GM23338 (cell line): ENCODE measurements at regions not wholly inside any gene's neighbourhood (a gene's known extent, or its start where the extent isn't known, plus 50 kb on each side); places are given as distances from the start of the nearest gene placed in this dataset.

Experiments used
- ATAC-seq: fragments of 200-7000 bp; cut with Tn5 transposase; 3 replicates; pipeline ENCODE4 v1.9.1; 2020
- DNase-seq: peaks from one replicate; pipeline ENCODE4 v3.0.0-alpha.2; 2015; ENCODE audit warnings: low spot score
- H2AFZ ChIP-seq: fragments of 200-600 bp; sonication (generic); 2 replicates; pipeline ENCODE4 v1.8.0; 2016; ENCODE audit warnings: antibody characterized with exemption, mild to moderate bottlenecking, moderate library complexity
- H3F3A ChIP-seq: fragments of 200-600 bp; sonication (generic); replicated peaks from 2 replicates; pipeline ENCODE4 v1.8.0; 2017; ENCODE audit warnings: antibody characterized with exemption, mixed run types, low read depth
- H3K27ac ChIP-seq: fragments of 200-600 bp; sonication (generic); 2 replicates; pipeline ENCODE4 v1.6.1; 2016; ENCODE audit warnings: low read depth
- H3K27me3 ChIP-seq: fragments of 200-600 bp; sonication (generic); 2 replicates; pipeline ENCODE4 v1.8.0; 2016; ENCODE audit warnings: mild to moderate bottlenecking, mixed run types, moderate library complexity; ENCODE audit not compliant: insufficient read depth
- H3K36me3 ChIP-seq: fragments of 200-600 bp; sonication (generic); 2 replicates; pipeline ENCODE4 v1.8.0; 2016; ENCODE audit warnings: mild to moderate bottlenecking; ENCODE audit not compliant: insufficient read depth
- H3K4me1 ChIP-seq: fragments of 200-600 bp; sonication (generic); 2 replicates; pipeline ENCODE4 v1.8.0; 2016; ENCODE audit warnings: mild to moderate bottlenecking, moderate library complexity; ENCODE audit not compliant: insufficient read depth
- H3K4me2 ChIP-seq: fragments of 200-600 bp; sonication (generic); 2 replicates; pipeline ENCODE4 v1.7.1; 2017; ENCODE audit warnings: mixed run types
- H3K4me3 ChIP-seq: fragments of 200-600 bp; sonication (generic); 2 replicates; pipeline ENCODE4 v1.6.1; 2016; ENCODE audit warnings: mixed run types
- H3K79me2 ChIP-seq: fragments of 200-600 bp; sonication (generic); replicated peaks from 2 replicates; pipeline ENCODE4 v1.8.0; 2017; ENCODE audit warnings: mild to moderate bottlenecking; ENCODE audit not compliant: insufficient read depth
- H3K9me2 ChIP-seq: fragments of 200-600 bp; sonication (generic); 2 replicates; pipeline ENCODE4 v1.8.0; 2017; ENCODE audit not compliant: insufficient read depth
- H4K20me1 ChIP-seq: fragments of 200-600 bp; sonication (generic); replicated peaks from 2 replicates; pipeline ENCODE4 v1.8.0; 2017; ENCODE audit warnings: mild to moderate bottlenecking; ENCODE audit not compliant: insufficient read depth
- H3K27ac Mint-ChIP-seq: 2 replicates; pipeline ENCODE4 v1.8.0; 2020; ENCODE audit warnings: inconsistent platforms, mild to moderate bottlenecking, moderate library complexity, mixed read lengths
- H3K27me3 Mint-ChIP-seq: 3 replicates; pipeline ENCODE4 v1.8.0; 2022; ENCODE audit warnings: low read depth, mild to moderate bottlenecking, moderate library complexity, mixed read lengths, inconsistent platforms; ENCODE audit not compliant: insufficient read depth, poor library complexity
- H3K36me3 Mint-ChIP-seq: 3 replicates; pipeline ENCODE4 v1.8.0; 2021; ENCODE audit warnings: low read depth, mild to moderate bottlenecking, inconsistent platforms, moderate library complexity, mixed read lengths
- H3K4me1 Mint-ChIP-seq: 3 replicates; pipeline ENCODE4 v1.8.0; 2020; ENCODE audit warnings: mild to moderate bottlenecking, inconsistent platforms, mixed read lengths
- H3K4me3 Mint-ChIP-seq: 3 replicates; pipeline ENCODE4 v1.8.0; 2021; ENCODE audit warnings: moderate library complexity, mild to moderate bottlenecking, inconsistent platforms, mixed read lengths
- H3K9me3 Mint-ChIP-seq: 3 replicates; pipeline ENCODE4 v1.8.0; 2020; ENCODE audit warnings: moderate library complexity, mild to moderate bottlenecking, inconsistent platforms, mixed read lengths
- CREB1 ChIP-seq: fragments of 250-450 bp; sonication (Bioruptor Pico); IDR thresholded peaks from 2 replicates; pipeline ENCODE4 v1.5.0; 2020; ENCODE audit warnings: low read depth, mild to moderate bottlenecking, moderate library complexity
- CTCF ChIP-seq, 2 experiments: fragments of 200-600 bp in 1 of 2; sonication (generic) in 1 of 2; conservative IDR thresholded peaks; 2 replicates each; pipeline versions ENCODE4 v1.5.1 to v1.6.1; 2016 to 2017; ENCODE audit warnings: antibody characterized with exemption in 2 of 2, low read depth in 2 of 2, mild to moderate bottlenecking in 2 of 2, moderate library complexity in 1 of 2
- ETS1 ChIP-seq: IDR thresholded peaks from 2 replicates; pipeline ENCODE4 v1.6.1; 2016; ENCODE audit warnings: antibody characterized with exemption
- EZH2 ChIP-seq: fragments of 200-600 bp; sonication (generic); IDR thresholded peaks from one replicate; pipeline ENCODE4 v1.8.0; 2017; ENCODE audit warnings: antibody characterized with exemption, mild to moderate bottlenecking, low read depth; ENCODE audit not compliant: unreplicated experiment
- EZH2phosphoT487 ChIP-seq: fragments of 200-600 bp; sonication (generic); IDR thresholded peaks from one replicate; pipeline ENCODE4 v1.8.1; 2018; ENCODE audit warnings: antibody characterized with exemption; ENCODE audit not compliant: unreplicated experiment
- JUNB ChIP-seq: IDR thresholded peaks from one replicate; pipeline ENCODE4 v1.6.1; 2016; ENCODE audit warnings: antibody characterized with exemption; ENCODE audit not compliant: unreplicated experiment
- NANOG ChIP-seq: IDR thresholded peaks from 2 replicates; pipeline ENCODE4 v1.6.1; 2016; ENCODE audit warnings: antibody characterized with exemption, borderline replicate concordance
- POLR2AphosphoS5 ChIP-seq: IDR thresholded peaks from 2 replicates; pipeline ENCODE4 v1.6.1; 2016; ENCODE audit warnings: antibody characterized with exemption, low read depth
- STAT1 ChIP-seq: IDR thresholded peaks from one replicate; pipeline ENCODE4 v1.6.1; 2016; ENCODE audit warnings: antibody characterized with exemption; ENCODE audit not compliant: unreplicated experiment
- ZNF114 ChIP-seq: fragments of 250-450 bp; sonication (Bioruptor Pico); IDR thresholded peaks from 2 replicates; pipeline ENCODE4 v1.5.0; 2020; ENCODE audit warnings: mild to moderate bottlenecking, moderate library complexity
- ZNF331 ChIP-seq: fragments of 250-450 bp; sonication (Bioruptor Pico); IDR thresholded peaks from 2 replicates; pipeline ENCODE4 v1.5.0; 2020; ENCODE audit warnings: low read depth, mild to moderate bottlenecking, moderate library complexity
- ZNF462 ChIP-seq: fragments of 250-450 bp; sonication (Bioruptor Pico); IDR thresholded peaks from 2 replicates; pipeline ENCODE4 v1.5.0; 2020; ENCODE audit warnings: mild to moderate bottlenecking, moderate library complexity
- TF ChIP-seq, protein P1 (sequence below): IDR thresholded peaks from one replicate; pipeline ENCODE4 v1.6.1; 2018; ENCODE audit warnings: antibody characterized with exemption; ENCODE audit not compliant: unreplicated experiment

GRCh38 chr7:149683898-149684297 is 89.5 kb downstream of the ZNF467 start:
- Mint-ChIP-seq H3K4me3 (no peak overlapping the region), H3K27ac (peak overlapping the region; percentile 47; the same call in 1 of the 2 replicates), H3K36me3 (peaks cover 5% of the 10 kb centered on the region; the same call in 2 of the 3 replicates), H3K4me1 (peaks cover 46% of the 10 kb centered on the region), H3K9me3 (peaks cover 1% of the 10 kb centered on the region; the same call in 2 of the 3 replicates), H3K27me3 (no peaks in the 10 kb centered on the region)
- Histone ChIP-seq H3K4me1 (peaks cover 51% of the 10 kb centered on the region), H3F3A (no peaks in the 10 kb centered on the region), H3K79me2 (no peaks in the 10 kb centered on the region), H3K4me3 (no peak overlapping the region), H3K27me3 (no peaks in the 10 kb centered on the region), H3K9me2 (no peaks in the 10 kb centered on the region), H4K20me1 (no peaks in the 10 kb centered on the region), H2AFZ (no peak overlapping the region), H3K27ac (no peak overlapping the region), H3K36me3 (no peaks in the 10 kb centered on the region), H3K4me2 (no peak overlapping the region)
- TF ChIP-seq CREB1 (CRISPR knock-in tag) (no peak), JUNB (no peak), EZH2 (no peak), STAT1 (no peak), CTCF (conservative IDR thresholded peaks at IDR 0.05; ENCODE audit: low read depth in 2 of 2) (no peak), POLR2AphosphoS5 (no peak), ZNF331 (CRISPR knock-in tag) (no peak), EZH2phosphoT487 (no peak), ZNF462 (CRISPR knock-in tag) (no peak), ZNF114 (CRISPR knock-in tag) (no peak), NANOG (no peak), ETS1 (no peak)
- TF ChIP-seq, protein P1, sequence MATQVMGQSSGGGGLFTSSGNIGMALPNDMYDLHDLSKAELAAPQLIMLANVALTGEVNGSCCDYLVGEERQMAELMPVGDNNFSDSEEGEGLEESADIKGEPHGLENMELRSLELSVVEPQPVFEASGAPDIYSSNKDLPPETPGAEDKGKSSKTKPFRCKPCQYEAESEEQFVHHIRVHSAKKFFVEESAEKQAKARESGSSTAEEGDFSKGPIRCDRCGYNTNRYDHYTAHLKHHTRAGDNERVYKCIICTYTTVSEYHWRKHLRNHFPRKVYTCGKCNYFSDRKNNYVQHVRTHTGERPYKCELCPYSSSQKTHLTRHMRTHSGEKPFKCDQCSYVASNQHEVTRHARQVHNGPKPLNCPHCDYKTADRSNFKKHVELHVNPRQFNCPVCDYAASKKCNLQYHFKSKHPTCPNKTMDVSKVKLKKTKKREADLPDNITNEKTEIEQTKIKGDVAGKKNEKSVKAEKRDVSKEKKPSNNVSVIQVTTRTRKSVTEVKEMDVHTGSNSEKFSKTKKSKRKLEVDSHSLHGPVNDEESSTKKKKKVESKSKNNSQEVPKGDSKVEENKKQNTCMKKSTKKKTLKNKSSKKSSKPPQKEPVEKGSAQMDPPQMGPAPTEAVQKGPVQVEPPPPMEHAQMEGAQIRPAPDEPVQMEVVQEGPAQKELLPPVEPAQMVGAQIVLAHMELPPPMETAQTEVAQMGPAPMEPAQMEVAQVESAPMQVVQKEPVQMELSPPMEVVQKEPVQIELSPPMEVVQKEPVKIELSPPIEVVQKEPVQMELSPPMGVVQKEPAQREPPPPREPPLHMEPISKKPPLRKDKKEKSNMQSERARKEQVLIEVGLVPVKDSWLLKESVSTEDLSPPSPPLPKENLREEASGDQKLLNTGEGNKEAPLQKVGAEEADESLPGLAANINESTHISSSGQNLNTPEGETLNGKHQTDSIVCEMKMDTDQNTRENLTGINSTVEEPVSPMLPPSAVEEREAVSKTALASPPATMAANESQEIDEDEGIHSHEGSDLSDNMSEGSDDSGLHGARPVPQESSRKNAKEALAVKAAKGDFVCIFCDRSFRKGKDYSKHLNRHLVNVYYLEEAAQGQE: no peak
- ATAC-seq (no peak), DNase-seq (no peak)
